ENCODE measurements at regions not wholly inside any gene's neighbourhood (a gene's known extent, or its start where the extent isn't known, plus 50 kb on each side); places are given as distances from the start of the nearest gene placed in this dataset.

- no peak for TF ChIP-seq CTCF (optimal IDR thresholded peaks at IDR 0.05 in 1 of 3, IDR thresholded peaks at IDR 0.05 in 1 of 3, conservative IDR thresholded peaks at IDR 0.05 in 1 of 3; ENCODE audit: extremely low read depth in 1 of 3, insufficient read depth in 2 of 3, low read length in 3 of 3)
- no peak for TF ChIP-seq EZH2 (IDR thresholded peaks at IDR 0.05; ENCODE audit: low read length)
Measured at GRCh38 chr20:16848061-16848460, 99.9 kb downstream of the OTOR start.

Data from keratinocyte (primary cell).